Fibroblast of peridontal ligament (primary cell): ENCODE measurements at regions not wholly inside any gene's neighbourhood (a gene's known extent, or its start where the extent isn't known, plus 50 kb on each side); places are given as distances from the start of the nearest gene placed in this dataset.

Experiments used
- DNase-seq: peaks from one replicate; pipeline ENCODE4 v3.0.0-alpha.2; 2010; ENCODE audit errors: extremely low read depth

- no peak for DNase-seq
Observed at GRCh38 chr6:156413154-156413553, 364.0 kb upstream of the ARID1B start.

DNA sequence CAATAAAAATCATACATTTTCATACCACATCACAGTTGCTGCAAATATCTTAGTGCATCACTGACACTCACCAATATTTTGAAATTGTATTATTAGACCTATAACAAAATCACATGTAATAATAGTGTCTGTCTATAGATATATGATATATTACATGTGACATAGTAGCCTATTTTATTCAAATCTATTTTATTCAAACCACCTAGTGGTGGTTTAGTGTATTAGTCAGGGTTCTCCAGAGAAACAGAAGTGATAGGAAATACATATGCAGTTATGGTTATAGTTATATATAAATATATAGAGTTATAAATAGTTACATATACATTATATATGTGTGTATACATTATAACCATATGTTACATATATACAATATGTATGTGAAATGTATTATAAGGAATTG, 366.5 kb upstream of the ARID1B start:
- no peak for DNase-seq

DNA sequence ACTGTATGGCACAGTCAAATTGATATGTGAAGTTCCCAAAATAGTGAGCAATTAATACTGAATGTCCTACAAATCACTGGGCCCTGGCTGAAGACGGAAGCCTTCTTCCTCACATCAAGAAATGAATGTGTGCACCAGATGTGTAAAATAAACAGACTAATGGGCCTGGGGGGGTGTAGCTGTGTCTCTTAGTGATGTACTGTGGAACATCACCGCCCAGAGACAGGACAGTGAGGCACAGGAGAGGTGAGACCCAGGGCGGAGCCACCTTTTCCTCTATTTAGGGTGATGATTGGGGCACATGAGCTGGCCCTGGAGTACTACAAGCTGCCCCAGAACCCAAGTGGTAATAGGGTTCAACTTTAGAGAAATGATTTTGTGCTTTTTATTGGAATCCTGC, 368.5 kb upstream of the ARID1B start:
- DNase-seq = no peak

DNA sequence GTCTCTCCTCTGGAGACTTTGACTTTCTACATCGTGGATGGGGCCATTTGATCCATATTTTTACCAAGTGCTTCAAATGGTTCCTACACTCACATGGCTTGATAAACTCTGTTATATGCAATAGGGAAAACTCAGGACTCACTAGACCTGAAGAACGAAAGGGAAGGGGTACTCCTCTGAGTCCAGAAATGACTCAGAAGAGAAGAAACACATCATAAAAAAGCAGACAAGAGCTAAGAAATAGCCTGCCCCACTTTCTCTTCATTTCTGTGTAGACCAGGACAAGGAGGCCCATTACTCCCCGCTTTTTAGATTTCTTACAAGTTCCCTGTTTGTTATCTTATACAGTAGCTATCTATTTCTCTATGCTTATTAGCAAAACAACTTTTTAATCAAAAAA, 369.8 kb upstream of the ARID1B start:
- no peak for DNase-seq

GRCh38 chr6:156406688-156407087, 370.5 kb upstream of the ARID1B start:
- no peak for DNase-seq

DNA sequence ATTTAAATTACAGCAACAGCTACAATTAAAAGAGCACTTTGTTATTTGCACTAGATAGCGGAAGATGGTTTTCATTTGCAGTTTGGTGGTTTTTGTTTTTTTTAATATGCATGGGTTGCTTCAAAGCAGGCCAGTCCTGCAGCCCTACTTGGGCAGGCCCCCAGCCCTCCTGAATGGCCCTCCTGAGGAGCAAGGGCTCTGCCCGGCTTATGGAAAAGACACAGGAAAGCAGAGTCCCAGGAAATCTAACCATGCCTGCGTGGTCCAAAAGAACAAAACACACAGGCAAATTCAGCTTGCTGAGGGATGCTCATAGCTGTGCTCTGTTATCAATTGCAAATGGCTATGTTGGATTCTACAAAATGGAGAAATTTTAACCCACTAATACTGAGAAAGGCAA, 371.1 kb upstream of the ARID1B start:
- no peak for DNase-seq

GRCh38 chr6:156402628-156403027, 374.6 kb upstream of the ARID1B start:
- DNase-seq = no peak

- DNase-seq = no peak
Observed at GRCh38 chr6:156402227-156402626, 375.0 kb upstream of the ARID1B start.

- no peak for DNase-seq
Observed at GRCh38 chr6:156400487-156400886, 376.7 kb upstream of the ARID1B start.

GRCh38 chr6:156398966-156399365, 378.2 kb upstream of the ARID1B start:
- DNase-seq = no peak

GRCh38 chr6:156398371-156398770, 378.8 kb upstream of the ARID1B start:
- DNase-seq = no peak

- DNase-seq = no peak
Observed at GRCh38 chr6:156396791-156397418, 380.3 kb upstream of the ARID1B start.

GRCh38 chr6:156396068-156396771, 381.0 kb upstream of the ARID1B start:
- DNase-seq = no peak

DNA sequence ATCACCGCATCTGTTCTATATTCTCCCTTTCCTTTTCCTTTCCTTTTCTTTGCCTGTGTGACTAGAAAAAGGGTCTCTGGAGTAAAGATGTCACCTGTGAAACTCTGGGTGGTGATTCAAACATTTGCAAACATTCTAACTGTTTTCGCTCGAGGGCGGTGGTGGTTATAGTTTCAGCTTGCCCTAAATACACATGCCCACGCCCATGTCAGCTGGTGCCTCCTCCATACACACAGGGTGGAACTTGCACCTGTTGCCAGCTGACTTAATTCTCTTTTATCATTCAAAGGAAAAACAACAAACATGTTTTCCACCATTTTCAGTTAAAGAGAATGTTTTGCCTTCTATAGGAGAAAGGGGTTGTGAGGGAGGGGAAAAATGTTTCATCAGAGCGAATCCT, 381.9 kb upstream of the ARID1B start:
- DNase-seq = no peak

DNA sequence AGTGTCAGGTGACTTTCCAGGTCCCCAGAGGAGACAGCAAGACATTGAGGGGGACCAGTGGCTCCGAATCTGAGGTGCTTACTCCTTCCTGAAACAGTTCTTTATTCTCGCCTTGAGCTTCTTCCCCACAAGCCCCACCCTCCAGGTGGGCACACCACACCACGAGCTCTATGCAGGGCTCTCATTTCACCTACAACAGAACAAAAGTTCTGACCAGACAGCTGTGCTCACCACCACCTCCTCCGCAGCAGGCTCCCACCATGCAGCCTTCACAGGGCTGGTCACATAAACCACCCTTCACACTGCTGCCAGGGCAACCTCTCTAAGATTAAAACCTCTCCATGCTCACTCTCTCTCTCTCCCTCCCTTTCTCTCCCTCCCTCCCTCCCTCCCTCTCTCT, 384.5 kb upstream of the ARID1B start:
- DNase-seq = no peak

GRCh38 chr6:156391977-156392376, 385.2 kb upstream of the ARID1B start:
- DNase-seq = no peak

GRCh38 chr6:156391061-156391672, 386.0 kb upstream of the ARID1B start:
- DNase-seq = no peak

GRCh38 chr6:156390621-156391020, 386.6 kb upstream of the ARID1B start:
- no peak for DNase-seq

GRCh38 chr6:156389296-156389695, 387.9 kb upstream of the ARID1B start:
- DNase-seq = no peak

GRCh38 chr6:156387472-156387871, 389.7 kb upstream of the ARID1B start:
- no peak for DNase-seq

- no peak for DNase-seq
Observed at GRCh38 chr6:156383059-156383458, 394.1 kb upstream of the ARID1B start.

- DNase-seq = no peak
Observed at GRCh38 chr6:156379392-156380289, 397.5 kb upstream of the ARID1B start.
